AG04450 (cell line): ENCODE measurements at regions not wholly inside any gene's neighbourhood (a gene's known extent, or its start where the extent isn't known, plus 50 kb on each side); places are given as distances from the start of the nearest gene placed in this dataset.

Source experiments
- CTCF ChIA-PET: fragments of 300-600, 350-600 bp; formaldehyde crosslinking; extraction: SDS; loops from one replicate; lab custom pipeline; 2022; ENCODE audit warnings: antibody characterized with exemption, inconsistent platforms; lab: Charles Lee
- POLR2A ChIA-PET: fragments of 350-600 bp; formaldehyde crosslinking; extraction: SDS; loops from one replicate; lab custom pipeline; 2021; ENCODE audit warnings: antibody characterized with exemption, inconsistent platforms; lab: Yijun Ruan, JAX
- DNase-seq: peaks from one replicate; pipeline ENCODE4 v3.0.0-alpha.2; 2011; ENCODE audit warnings: low read depth, low spot score
- H3K27ac ChIP-seq: one replicate; pipeline ENCODE4 v1.5.1; 2012; ENCODE audit warnings: low read depth, low read length, control low read depth
- H3K27me3 ChIP-seq: one replicate; pipeline ENCODE4 v1.6.0; 2012; ENCODE audit warnings: low read length; ENCODE audit not compliant: control insufficient read depth, insufficient read depth
- H3K4me3 ChIP-seq: 2 replicates; pipeline ENCODE4 v1.5.1; 2011; ENCODE audit warnings: mild to moderate bottlenecking, low read depth, low read length, control low read depth
- H3K9me3 ChIP-seq: 2 replicates; pipeline ENCODE4 v1.5.1; 2012; ENCODE audit warnings: low read length; ENCODE audit not compliant: control insufficient read depth, insufficient read depth
- CTCF ChIP-seq: IDR thresholded peaks from 2 replicates; pipeline ENCODE4 v1.5.1; 2011; ENCODE audit warnings: low read depth, low read length, control low read depth, inconsistent platforms

GRCh38 chr3:39558775-39559306, 91.4 kb downstream of the MOBP start:
- H3K27ac ChIP-seq: no peak overlapping the region
- H3K9me3 ChIP-seq: no peaks in the 10 kb centered on the region
- no peaks in the 10 kb centered on the region for H3K27me3 ChIP-seq
- no peak for TF ChIP-seq CTCF
- H3K4me3 ChIP-seq: no peak overlapping the region
- no peak for DNase-seq
- ChIA-PET POLR2A (no interaction called here), CTCF (no interaction called here)

- no peak for TF ChIP-seq CTCF
- Histone ChIP-seq H3K9me3 (no peaks in the 10 kb centered on the region), H3K4me3 (no peak overlapping the region), H3K27ac (no peak overlapping the region), H3K27me3 (no peaks in the 10 kb centered on the region)
- ChIA-PET CTCF (no interaction called here), POLR2A (no interaction called here)
- no peak for DNase-seq
Measured at GRCh38 chr3:39559543-39559942, 92.1 kb downstream of the MOBP start.

GRCh38 chr3:39568508-39568907, 101.0 kb downstream of the MOBP start:
- Histone ChIP-seq H3K9me3 (no peaks in the 10 kb centered on the region), H3K4me3 (no peak overlapping the region), H3K27me3 (no peaks in the 10 kb centered on the region), H3K27ac (no peak overlapping the region)
- CTCF ChIA-PET: no interaction called here
- no peak for TF ChIP-seq CTCF
- DNase-seq: no peak
- POLR2A ChIA-PET: no interaction called here

- CTCF ChIA-PET: no interaction called here
Measured at GRCh38 chr3:39569095-39569494, 101.6 kb downstream of the MOBP start.

GRCh38 chr3:39573392-39573791, 105.9 kb downstream of the MOBP start:
- POLR2A ChIA-PET: no interaction called here
- no peaks in the 10 kb centered on the region for H3K9me3 ChIP-seq
- no peak overlapping the region for H3K4me3 ChIP-seq
- CTCF ChIA-PET: no interaction called here
- TF ChIP-seq CTCF: no peak
- H3K27ac ChIP-seq: no peak overlapping the region
- DNase-seq: no peak
- no peaks in the 10 kb centered on the region for H3K27me3 ChIP-seq

More at GRCh38 chr3:39569095-39569494, 101.6 kb downstream of the MOBP start:
- DNase-seq: no peak
- POLR2A ChIA-PET: no interaction called here
- no peak overlapping the region for H3K27ac ChIP-seq
- no peaks in the 10 kb centered on the region for H3K9me3 ChIP-seq
- H3K4me3 ChIP-seq: no peak overlapping the region
- H3K27me3 ChIP-seq: no peaks in the 10 kb centered on the region
- TF ChIP-seq CTCF: no peak
